ENCODE measurements at regions not wholly inside any gene's neighbourhood (a gene's known extent, or its start where the extent isn't known, plus 50 kb on each side); places are given as distances from the start of the nearest gene placed in this dataset.

DNA sequence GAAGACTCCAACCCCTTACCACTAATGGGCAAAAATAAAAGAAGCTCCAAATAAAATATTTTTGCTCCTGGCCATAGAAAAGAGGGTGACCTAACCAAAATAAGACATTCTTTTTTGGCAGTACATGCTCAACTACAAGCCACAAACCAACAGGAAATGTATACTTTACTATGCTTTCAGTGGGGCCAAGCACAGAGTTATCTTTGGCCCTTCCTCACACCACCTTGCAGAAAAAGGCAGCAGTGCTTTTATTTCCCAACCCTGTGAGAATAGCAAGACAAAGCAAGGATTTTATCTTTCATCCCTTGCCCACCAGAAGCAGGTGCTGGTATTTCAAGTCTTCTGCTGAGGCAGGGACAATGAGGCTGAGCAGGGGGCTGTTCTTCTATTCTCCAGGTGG, 1493.1 kb downstream of the CDH11 start:
- TF ChIP-seq FOXP2 (optimal IDR thresholded peaks at IDR 0.05; ENCODE audit: borderline replicate concordance, extremely low read depth, extremely low read length, insufficient read depth) = no peak

DNA sequence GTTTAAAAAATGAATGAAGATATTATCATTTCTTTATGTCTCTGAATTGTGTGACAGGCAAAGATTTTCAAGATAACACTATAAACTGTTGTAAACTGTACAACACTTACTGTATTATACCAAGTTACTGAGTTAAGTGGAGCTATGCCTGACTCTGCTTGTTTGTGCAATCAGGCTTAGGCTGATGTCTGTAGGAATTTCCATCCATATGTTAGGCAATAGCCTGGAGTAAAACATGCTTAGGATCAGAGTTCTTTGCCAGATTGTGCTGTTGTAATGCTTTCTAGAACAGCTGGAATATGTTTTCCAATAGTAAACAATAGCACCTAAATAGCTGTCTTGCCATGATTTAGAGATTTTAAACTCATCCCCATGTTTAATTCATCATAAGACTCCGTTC, 1496.7 kb downstream of the CDH11 start:
- TF ChIP-seq REST (IDR thresholded peaks at IDR 0.05; ENCODE audit: insufficient read depth in 1 of 2, low read depth in 2 of 2, low read length in 2 of 2) (no peak), POLR2AphosphoS5 (IDR thresholded peaks at IDR 0.05; ENCODE audit: low read depth, low read length) (no peak), SIN3A (IDR thresholded peaks at IDR 0.05; ENCODE audit: borderline replicate concordance, insufficient read depth, low read length) (no peak), TAF1 (IDR thresholded peaks at IDR 0.05; ENCODE audit: borderline replicate concordance, insufficient read depth, low read length) (no peak), FOXP2 (optimal IDR thresholded peaks at IDR 0.05; ENCODE audit: borderline replicate concordance, extremely low read depth, extremely low read length, insufficient read depth) (no peak)

GRCh38 chr16:63623551-63624039, 1498.3 kb downstream of the CDH11 start:
- no peak for TF ChIP-seq TAF1 (IDR thresholded peaks at IDR 0.05; ENCODE audit: borderline replicate concordance, insufficient read depth, low read length)
- TF ChIP-seq POLR2AphosphoS5 (IDR thresholded peaks at IDR 0.05; ENCODE audit: low read depth, low read length) = no peak
- TF ChIP-seq REST (IDR thresholded peaks at IDR 0.05; ENCODE audit: insufficient read depth in 1 of 2, low read depth in 2 of 2, low read length in 2 of 2) = no peak
- TF ChIP-seq SIN3A (IDR thresholded peaks at IDR 0.05; ENCODE audit: borderline replicate concordance, insufficient read depth, low read length) = no peak
- TF ChIP-seq FOXP2 (optimal IDR thresholded peaks at IDR 0.05; ENCODE audit: borderline replicate concordance, extremely low read depth, extremely low read length, insufficient read depth) = no peak

DNA sequence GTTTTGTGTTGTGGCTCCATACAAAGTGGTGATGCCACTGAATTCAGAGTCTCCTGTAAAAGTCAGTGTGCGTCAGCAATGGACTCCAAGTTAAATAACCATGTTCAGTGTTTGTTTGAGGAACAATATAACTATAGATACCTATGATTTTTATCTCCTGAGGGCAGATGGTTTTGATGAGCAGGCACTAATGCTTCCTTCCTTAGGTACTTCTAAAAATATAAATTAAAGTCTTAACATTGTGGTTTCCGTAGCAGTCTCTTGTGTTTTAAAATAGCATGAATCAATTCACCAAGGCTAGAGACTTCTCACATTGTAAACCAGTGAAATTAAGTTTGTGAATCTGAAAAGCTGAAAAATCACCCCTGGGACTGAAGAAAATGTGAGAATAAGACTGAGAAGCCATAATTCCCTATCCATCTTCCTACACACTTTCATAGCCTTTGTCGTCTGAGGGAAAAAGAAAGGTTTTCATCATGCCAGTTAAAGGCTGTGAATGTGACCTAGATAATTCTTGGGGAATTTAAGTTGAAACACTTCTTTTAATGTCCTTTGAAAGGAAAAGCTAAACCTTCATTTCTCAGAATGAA, 1502.9 kb downstream of the CDH11 start:
- TF ChIP-seq SIN3A (IDR thresholded peaks at IDR 0.05; ENCODE audit: borderline replicate concordance, insufficient read depth, low read length) (no peak), TAF1 (IDR thresholded peaks at IDR 0.05; ENCODE audit: borderline replicate concordance, insufficient read depth, low read length) (no peak), POLR2AphosphoS5 (IDR thresholded peaks at IDR 0.05; ENCODE audit: low read depth, low read length) (no peak), FOXP2 (optimal IDR thresholded peaks at IDR 0.05; ENCODE audit: borderline replicate concordance, extremely low read depth, extremely low read length, insufficient read depth) (no peak), REST (IDR thresholded peaks at IDR 0.05; ENCODE audit: insufficient read depth in 1 of 2, low read depth in 2 of 2, low read length in 2 of 2) (no peak)

GRCh38 chr16:63617990-63618763, 1503.7 kb downstream of the CDH11 start:
- TF ChIP-seq REST (IDR thresholded peaks at IDR 0.05; ENCODE audit: insufficient read depth in 1 of 2, low read depth in 2 of 2, low read length in 2 of 2) (no peak), FOXP2 (optimal IDR thresholded peaks at IDR 0.05; ENCODE audit: borderline replicate concordance, extremely low read depth, extremely low read length, insufficient read depth) (no peak), SIN3A (IDR thresholded peaks at IDR 0.05; ENCODE audit: borderline replicate concordance, insufficient read depth, low read length) (no peak), TAF1 (IDR thresholded peaks at IDR 0.05; ENCODE audit: borderline replicate concordance, insufficient read depth, low read length) (no peak)

Data from PFSK-1 (cell line).